EH (cell line): ENCODE measurements at regions not wholly inside any gene's neighbourhood (a gene's known extent, or its start where the extent isn't known, plus 50 kb on each side); places are given as distances from the start of the nearest gene placed in this dataset.

Experiments
- DNase-seq: peaks from one replicate; pipeline ENCODE4 v3.0.0-alpha.2; 2015; ENCODE audit warnings: low read depth

DNA sequence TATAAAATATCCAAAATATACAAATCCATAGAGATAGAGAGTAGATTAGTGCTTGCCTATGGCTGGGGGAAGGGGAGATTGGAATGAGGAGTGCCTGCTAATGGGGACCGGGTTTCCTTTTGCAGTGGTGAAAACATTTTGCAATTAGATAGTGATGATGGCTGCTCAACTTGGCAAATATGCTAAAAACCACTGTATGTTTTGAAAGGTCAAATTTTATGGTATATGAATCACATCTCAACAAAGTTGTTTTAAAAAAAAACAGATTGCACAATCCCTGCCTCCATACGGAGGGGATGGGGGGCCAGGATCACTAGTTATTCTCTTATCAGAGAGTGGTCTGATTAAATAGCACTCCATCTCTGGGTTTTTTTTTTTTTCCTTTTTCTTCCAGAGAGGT is 76.9 kb upstream of the RIPOR2 start:
- peak; percentile 92 for DNase-seq

DNA sequence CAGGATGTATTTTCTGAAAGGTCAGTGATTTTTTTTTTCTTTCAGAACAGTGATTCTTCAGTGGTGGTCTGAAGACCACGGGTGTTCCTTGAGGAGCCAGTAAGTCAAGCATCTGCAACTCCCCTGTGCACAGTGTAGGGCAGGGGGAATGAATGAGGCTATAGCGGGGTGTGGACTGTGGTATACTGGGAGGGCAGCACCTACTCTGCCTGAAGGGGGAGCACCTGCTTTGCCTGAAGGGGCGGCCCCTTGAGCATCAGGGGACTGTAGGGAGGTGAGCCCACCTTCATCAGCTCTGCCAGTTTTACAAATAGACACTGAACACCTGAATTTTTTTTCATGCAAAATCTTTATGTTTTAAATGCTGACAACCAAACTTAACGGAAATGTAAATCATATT is 77.5 kb upstream of the RIPOR2 start:
- no peak for DNase-seq

DNA sequence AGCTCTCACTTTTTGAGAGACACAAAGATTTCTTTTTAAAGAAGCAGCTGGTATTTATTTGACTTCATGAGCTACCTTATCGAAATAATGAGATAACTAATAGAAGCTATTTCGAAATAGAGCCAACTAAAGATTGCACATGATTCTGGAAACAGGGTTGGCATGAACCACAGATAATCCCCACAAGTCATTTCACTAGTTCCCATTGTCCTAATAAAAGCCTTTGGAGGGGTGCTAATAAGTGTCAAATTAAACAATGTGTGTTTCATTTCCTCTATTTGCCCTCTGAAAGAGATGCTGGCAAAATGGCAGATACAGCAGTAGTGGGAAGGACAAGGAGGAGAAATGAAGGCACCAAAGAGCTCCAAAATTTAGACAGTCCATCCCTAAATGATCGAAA is 78.6 kb upstream of the RIPOR2 start:
- no peak for DNase-seq

DNA sequence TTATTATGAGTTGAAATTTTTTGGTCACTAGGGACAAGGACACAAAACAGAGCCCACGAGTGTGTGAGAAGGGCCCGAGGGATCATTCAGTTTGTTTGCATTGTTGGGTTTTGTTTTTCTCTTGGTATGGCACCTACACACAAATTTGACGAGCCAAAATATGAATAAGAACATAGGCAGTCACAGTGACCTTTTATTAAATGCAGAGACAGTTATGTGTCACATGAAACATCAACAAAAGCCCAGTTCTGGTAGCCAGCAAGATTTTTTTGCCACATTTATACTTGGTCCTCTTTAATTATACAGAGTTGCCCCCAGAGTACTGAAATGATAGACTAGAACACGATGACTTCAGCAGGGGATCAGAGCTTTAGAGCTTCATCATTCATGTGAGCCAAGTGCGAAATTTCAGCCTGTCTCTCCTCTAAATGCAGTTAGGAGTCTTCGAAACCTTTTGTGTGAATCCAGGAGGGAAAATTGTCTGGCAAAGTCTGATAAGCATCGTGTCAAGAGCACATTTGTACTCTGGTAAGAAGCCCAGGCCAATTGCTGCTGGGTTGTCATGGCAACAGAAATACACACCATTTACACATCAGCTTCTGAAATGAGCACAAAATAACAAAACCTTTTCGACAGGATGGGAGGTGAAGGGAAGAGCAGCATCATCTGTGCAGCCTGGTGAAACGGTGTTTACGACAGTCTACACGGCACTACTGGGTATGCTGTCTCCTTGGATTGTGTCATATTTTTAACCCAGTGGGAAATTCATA is 79.2 kb upstream of the RIPOR2 start:
- peak; percentile 81 for DNase-seq

DNA sequence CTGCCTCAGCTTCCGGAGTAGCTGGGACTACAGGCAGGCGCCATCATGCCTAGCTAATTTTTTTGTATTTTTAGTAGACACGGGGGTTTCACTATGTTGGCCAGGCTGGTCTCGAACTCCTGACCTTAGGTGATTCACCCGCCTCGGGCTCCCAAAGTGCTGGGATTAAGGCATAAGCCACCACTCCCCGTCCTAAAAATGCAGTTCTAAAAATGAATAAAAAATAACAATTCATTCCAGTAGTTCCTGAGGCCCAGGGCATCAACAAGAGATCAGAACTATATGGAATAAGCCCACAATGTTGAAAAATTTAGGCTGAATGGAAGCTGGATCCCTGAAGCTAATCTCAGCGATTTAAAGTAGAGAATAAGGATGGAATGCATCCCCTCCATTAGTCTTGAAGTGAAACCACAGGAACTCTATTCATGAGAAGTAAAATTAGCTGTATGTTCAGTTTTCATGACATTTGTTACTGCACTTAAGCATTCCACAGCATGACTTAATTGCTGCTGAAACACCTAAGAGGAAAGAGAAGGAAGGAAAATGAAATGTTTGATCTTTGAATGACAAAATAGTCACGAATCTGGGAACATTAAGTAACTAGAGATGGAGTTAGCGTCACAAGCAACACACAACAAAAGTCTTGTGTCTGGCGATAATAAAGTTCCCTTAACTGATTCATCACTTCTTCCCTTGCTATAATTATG is 80.4 kb upstream of the RIPOR2 start:
- DNase-seq: peak; percentile 83

DNA sequence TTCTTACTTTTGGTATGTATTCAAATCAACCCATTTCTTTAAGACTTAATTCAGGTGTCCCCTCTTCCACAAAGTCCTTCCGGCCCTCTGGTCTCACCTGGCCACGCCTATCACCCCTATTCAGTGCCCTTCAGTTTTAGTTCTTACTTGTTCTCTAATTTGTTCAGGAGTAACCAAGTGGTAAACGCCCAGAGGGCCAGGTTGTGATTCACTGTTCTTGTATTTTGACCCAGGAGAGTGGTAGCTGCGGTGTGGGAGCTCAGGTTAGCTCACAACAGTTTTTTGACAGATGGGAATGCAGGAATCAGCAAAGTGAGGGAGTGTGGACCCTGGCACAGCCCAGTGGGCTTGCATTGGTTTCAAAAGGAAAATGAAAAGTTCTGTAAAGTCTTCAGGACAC is 81.7 kb upstream of the RIPOR2 start:
- DNase-seq: no peak

DNA sequence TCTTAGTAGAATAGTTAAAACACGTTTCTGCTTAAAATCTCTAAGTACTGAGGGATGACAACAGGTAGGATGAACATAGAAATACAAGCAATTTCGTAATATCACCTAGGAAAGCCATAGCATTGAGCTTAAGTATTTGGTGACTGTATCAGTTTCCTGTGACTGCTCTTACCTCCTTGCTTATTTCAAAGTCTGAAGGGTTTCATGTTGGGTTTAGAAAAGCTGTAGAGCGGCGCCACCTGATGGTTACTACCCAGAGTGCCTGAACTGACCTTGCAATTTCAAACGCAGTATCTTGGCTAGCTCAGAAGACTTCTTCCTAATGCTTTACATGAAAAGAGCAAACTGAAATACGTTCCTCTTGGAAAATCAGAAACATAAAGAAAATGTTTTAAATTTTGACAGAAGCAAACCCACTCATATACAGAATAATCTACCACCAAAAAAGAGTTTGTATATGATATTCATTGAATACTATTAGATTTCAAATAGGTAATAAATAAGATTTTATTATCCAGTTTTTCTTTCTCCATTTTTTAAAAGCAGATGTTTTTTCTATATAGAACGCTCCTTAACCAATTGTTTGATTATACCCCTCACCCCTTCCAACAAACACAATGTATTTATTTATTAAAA is 82.3 kb upstream of the RIPOR2 start:
- peak; percentile 51 for DNase-seq

DNA sequence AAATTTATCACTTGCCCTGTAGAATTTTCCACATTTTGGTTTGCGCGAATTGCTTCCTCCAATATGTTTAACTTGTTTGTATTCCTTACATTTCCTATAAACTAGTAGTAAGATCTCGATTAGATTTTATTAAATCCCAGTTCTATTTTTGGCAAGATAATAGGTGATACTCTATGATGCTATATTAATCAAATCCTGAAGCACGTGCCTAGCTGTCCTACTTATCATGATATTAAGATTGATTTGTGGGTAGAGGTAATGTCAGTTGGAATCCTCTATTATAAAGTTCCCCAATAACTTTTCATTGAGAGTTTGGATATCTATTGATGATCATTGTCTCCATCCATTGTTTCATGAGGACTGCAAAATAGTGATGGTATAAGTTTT is 82.8 kb upstream of the RIPOR2 start:
- no peak for DNase-seq

DNA sequence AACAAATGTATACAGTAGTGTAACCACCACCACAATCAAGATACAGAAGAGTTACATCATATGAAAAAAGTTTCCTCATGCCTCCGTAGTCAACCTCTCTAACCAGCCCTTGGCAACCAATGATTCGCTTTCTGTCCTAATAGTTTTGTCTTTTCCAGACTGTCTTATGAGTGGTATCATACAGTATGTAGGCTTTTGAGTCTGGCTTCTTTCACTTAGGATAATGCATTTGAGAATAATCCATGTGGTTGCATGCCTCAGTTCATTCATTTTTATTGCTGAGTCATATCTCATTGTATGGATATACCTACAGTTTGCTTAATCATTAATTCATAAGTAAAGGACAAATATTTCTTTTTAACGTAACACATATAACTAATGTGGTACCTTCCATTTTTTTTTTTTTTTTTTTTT is 86.4 kb upstream of the RIPOR2 start:
- peak; percentile 64 for DNase-seq

DNA sequence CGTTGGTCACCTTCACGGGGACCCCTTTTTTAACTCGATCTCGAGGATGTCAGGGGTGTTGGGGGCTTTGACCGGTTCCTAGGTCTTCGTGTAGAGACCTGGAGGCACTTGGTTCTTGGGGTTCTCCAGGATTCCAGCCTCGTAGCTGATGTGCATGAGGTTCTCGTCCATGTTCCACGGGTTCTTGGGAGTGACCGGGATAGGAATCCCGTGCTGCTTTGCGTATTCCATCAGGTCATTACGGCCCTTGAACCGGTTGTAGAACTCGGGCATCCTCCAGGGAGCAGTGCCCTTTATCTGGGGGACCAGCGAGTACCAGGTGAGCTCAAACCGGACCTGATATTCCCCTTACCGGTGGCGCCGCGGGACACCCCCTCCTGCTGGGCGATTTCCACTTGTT is 88.0 kb upstream of the RIPOR2 start:
- no peak for DNase-seq

DNA sequence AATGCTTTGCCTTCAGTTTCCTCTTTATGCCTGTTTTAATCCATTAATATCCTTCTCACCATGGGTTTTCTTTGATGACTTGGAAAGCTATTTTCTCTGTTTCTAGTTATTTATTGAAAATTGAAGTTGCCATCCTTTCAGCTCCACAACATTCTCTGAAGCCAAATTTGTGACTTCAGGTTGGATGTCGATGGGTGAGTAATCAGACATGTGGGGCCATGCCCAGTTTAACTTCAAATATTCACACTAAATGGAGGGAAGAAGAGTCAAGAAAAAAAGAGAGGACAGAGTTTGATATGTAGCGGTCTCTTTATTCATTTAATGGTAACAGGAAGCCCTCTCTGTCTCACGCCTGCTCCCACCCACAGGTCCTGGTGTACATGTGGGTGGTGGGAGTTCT is 89.1 kb upstream of the RIPOR2 start:
- DNase-seq: no peak

DNA sequence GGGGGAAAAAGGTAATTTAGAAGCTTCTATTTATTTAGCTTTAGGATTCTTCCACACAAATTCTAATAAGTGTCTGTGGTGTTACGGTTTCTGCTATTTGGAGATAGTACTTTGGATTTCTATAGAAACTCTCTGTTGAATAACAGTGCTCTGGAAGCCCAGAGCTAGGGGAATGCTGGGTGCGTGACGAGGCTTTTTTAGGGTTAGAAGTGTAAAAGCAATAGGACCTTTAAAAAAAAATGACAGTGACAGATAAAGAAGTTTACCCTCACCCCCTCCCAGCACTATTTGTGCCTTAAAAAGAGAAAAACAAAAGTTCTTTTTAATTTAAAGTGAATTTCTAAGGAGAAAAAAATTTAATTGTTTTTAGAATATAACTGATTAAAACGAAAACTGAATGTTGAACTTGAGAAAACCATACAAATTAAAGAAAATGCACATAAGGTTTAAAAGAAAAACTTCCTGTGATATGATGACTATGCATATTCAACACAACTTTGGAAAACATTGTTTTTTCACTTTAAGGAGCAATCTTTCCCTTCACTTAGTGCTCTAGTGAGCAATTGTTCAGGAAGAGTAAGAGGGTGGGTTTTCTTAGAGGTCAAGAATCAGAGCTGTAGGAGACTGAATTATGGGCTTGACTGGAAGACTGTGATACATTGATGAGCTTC is 89.6 kb upstream of the RIPOR2 start:
- DNase-seq: no peak

DNA sequence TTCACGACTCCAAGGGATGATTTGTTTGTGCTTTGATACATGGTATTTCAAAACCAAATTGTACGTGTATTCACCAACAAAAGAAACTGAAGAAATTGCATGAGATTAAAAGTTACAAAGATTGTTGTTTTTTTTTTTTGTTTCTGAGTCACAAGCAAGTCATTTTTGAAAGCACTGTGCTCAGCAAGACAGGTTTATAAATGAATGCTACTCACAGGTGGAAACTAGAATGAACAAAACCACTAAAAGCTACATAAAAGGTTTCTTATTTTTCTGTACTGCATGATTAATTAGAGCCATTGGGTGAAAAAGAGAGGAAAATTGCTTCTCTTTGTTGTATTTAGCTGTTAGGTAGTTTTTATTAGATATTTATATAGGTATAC is 90.2 kb upstream of the RIPOR2 start:
- no peak for DNase-seq

DNA sequence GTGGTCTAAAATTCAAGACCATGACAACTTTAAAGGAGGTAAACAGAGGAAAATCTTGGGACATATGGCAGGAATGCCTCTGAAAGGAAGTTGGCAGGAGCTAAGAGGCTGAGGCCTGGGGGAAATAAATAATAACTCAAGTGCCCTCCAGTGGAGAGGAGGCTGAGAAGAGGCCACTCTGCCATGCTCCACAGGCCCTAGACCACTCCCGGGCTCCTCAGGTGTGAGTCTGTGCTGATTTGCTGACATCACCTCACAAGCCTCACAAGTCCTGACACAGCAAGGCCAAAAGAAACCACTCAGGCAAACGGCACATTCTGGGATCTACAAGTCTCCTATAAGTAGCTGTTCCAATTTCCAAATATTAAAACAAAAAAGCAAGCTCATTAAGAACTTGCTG is 91.0 kb upstream of the RIPOR2 start:
- DNase-seq: no peak

DNA sequence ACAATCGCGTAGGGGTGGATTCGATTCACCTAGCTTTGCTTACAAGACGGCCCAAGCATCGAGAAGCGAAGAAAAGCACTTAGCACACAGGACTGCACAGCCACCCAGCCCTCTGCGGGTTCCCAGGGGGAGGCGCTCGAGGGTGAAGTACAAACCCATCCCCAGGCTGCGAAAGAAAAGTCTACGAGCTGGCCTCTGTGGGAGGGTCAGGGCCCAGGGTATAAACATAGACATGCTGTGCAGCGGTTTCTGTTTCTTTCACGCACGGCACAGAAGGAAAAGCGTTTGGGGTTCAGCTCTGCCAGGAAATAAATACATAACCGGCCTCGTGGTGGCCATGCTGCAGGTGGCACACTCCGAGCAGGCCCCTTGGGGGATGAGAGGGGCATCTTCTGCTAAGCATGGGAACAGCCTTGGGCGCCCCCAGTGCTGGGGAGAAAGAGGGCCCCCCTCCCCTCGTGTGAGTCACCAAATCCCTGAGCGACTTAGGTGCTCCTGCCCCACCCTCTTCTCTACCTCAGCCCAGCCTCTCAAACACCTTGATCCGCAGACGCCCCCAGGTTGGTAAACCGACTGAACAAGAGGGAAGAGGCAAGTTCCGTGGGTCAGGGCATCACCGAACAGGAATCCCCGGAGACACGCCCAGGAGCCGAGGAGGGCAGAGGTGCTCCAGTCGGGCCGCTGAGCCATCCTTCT is 91.6 kb upstream of the RIPOR2 start:
- DNase-seq: no peak

DNA sequence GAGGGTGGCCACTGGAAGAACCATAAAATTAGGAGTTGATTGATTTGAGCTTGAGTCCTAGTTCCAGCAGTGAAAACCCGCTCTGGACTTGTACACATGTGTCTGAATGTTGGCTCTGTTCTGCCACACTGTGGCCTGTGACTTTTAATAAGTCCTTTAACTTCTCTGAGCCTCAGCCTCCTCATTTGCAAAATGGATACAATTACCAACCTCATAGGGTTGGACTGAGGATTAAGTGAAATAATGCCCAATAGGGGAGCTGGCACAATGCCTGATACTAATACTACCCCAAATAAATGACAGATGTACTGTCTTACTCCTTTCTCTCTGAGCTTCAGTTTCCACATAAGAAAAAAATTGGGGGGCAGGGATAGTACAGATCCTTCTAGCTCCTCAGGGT is 92.6 kb upstream of the RIPOR2 start:
- DNase-seq: no peak

DNA sequence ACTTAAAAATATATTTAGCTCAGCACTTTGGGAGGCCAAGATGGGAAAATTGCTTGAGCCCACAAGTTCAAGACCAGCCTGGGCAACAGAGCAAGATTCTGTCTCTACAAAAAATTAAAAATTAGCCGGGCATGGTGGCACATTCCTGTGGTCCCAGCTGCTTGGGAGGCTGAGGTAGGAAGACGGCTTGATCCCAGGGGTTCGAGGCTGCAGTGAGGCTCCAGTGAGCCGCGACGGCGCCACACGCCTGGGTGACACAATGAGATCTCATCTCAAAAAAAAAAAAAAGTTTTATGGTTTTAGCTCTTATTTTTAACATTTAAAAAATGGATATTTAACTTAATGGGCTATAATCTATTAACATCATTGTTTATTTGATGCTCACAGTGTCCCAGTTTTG is 97.2 kb upstream of the RIPOR2 start:
- DNase-seq: no peak

DNA sequence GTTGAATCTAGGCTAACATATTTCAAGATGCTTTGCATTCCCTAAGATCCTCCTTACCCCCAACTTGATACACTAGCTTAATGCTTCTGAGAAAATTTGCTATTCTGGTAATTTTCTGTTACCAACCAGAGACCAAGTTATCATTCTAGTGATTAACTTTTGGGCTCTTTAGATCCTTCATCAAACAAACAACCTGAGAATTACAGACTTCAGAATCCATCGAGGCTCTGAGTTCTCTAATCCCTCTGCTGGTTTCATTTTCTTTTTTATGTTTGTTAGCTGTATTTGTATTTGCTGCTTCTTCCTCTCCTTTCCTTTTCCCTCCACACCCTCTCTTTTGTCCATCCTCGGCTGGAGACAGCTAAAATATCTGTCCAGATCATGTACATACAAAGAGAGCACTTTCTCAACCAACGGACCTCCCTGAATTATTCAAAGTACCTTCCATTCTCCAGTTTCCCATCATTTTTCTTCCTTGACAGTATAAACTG is 98.7 kb upstream of the RIPOR2 start:
- DNase-seq: no peak

DNA sequence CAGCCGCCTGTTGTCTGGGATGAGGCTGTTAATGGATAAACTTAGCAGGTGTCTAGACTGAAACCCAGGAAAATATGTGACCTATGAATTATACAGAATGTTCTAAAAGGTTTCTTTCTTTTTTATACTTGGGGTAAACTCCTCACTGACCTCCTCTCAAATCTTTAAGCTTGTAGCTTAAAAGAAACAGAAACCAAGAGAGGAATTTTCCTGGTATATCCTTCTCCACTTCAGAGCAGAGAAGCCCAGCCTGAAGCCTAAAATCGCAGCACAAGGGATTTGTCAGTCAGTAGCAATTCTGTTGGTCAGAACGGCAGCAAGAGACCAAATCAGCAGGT is 99.4 kb upstream of the RIPOR2 start:
- no peak for DNase-seq

DNA sequence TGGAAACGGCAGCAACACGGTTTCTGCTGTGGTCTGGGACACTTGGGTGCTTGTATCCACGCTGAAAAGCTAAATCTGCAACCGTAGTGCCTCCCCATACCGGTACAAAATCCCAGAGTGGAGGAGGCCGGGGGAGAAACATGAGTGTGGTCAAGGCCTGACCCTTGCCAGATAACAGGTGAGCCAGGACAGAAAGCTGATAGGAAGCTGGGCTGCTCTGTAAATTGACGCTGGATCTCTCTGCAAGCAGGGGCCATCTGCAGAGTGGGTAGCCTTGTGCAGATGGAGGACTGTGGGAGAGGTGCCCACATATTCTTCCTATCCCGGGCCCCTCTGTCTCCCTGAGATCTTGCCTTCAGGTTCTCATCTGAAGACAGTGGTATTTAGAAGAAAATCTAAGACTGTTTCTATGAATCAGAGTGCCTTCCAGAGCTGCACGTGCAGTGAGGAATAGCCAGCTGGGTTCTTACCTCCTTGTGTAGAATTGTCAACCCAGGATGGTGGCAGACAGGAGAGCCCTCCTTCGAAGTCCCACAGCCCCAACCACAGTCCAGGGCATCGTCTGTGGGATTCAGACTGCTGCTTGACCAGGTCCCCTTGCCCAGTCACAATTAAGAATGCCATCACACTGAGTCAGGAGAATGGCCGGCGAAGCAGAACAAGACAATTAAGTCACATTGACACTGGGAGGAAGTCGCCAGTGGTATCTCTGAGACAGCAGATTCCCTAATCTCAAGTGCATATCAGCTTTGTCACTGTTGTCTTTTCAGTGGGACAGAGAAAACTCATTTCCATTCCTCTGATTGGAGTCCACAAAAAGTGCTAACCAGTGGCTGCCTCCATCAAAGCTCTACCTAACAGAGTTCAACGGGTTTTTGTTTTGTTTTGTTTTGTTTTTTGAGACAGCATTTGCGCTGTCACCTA is 100.0 kb upstream of the RIPOR2 start:
- DNase-seq: peak; percentile 82

DNA sequence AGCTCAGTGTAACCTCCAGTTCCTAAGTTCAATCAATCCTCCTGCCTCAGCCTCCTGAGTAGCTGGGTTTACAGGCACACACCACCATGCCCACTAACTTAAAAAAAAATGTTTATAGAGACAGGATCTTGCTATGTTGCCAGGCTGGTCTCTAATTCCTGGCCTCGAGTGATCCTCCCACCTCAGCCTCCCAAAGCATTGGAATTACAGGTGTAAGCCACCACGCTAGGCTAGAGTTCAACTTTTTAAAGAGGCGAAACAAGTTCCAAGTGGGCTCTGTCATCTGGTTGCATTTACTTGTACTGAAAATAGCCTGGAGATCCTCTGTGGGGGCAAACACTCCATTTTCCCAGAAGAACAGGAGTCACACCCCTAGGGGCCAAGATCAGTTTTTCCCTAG is 100.7 kb upstream of the RIPOR2 start:
- DNase-seq: no peak
